Sigmoid colon (tissue), 4 donors: ENCODE measurements at regions not wholly inside any gene's neighbourhood (a gene's known extent, or its start where the extent isn't known, plus 50 kb on each side); places are given as distances from the start of the nearest gene placed in this dataset.

Experiments
- CTCF ChIP-seq, 4 experiments: fragments of 450-650 bp in 3 of 4; fragments of 200-600 bp in 1 of 4; IDR thresholded peaks; one replicate each; pipeline ENCODE4 v1.5.1; 2016 to 2019; ENCODE audit warnings: antibody characterized with exemption in 4 of 4, mild to moderate bottlenecking in 3 of 4, moderate library complexity in 2 of 4
- EP300 ChIP-seq, 4 donors: sonication (generic); formaldehyde crosslinking; IDR thresholded peaks; one replicate each; pipeline ENCODE4 v1.6.1; 2017; ENCODE audit warnings: antibody characterized with exemption in 4 of 4
- POLR2A ChIP-seq, 2 donors: fragments of 450-650 bp; IDR thresholded peaks; one replicate each; pipeline ENCODE4 v1.6.1; 2016; ENCODE audit warnings: antibody characterized with exemption in 2 of 2, mild to moderate bottlenecking in 2 of 2, moderate library complexity in 2 of 2
- POLR2AphosphoS5 ChIP-seq, 4 donors: sonication (generic); formaldehyde crosslinking; IDR thresholded peaks; one replicate each; pipeline ENCODE4 v1.6.1; 2017; ENCODE audit warnings: antibody characterized with exemption in 4 of 4

GRCh38 chr5:160961038-160961437, 109.0 kb upstream of the ATP10B start:
- TF ChIP-seq EP300 (IDR thresholded peaks at IDR 0.05): no peak
- no peak for TF ChIP-seq CTCF (IDR thresholded peaks at IDR 0.05)
- TF ChIP-seq POLR2A (IDR thresholded peaks at IDR 0.05): no peak
- TF ChIP-seq POLR2AphosphoS5 (IDR thresholded peaks at IDR 0.05): no peak
